SK-N-SH treated with all-trans-retinoic acid at 6 μM for 48 hours (cell line): ENCODE measurements at regions not wholly inside any gene's neighbourhood (a gene's known extent, or its start where the extent isn't known, plus 50 kb on each side); places are given as distances from the start of the nearest gene placed in this dataset.

Experiments
- ATAC-seq: fragments of 200-7000 bp; cut with Tn5 transposase; 3 replicates; pipeline ENCODE4 v1.9.1; 2020; ENCODE audit warnings: mild to moderate bottlenecking, moderate library complexity
- ARNTL ChIP-seq: fragments of 450-650 bp; formaldehyde crosslinking; IDR thresholded peaks from 2 replicates; pipeline ENCODE4 v1.5.0; 2020; ENCODE audit warnings: low read depth, mild to moderate bottlenecking, moderate library complexity, borderline replicate concordance
- BACH2 ChIP-seq: fragments of 250-450 bp; sonication (Bioruptor Pico); IDR thresholded peaks from 2 replicates; pipeline ENCODE4 v1.9.0; 2021; ENCODE audit warnings: mild to moderate bottlenecking, borderline replicate concordance
- CREB5 ChIP-seq: fragments of 250-450 bp; sonication (Bioruptor Pico); IDR thresholded peaks from 2 replicates; pipeline ENCODE4 v1.5.1; 2020; ENCODE audit warnings: low read depth, mild to moderate bottlenecking, moderate library complexity
- CSDC2 ChIP-seq: fragments of 250-450 bp; sonication (Bioruptor Pico); IDR thresholded peaks from 2 replicates; pipeline ENCODE4 v1.5.0; 2020; ENCODE audit warnings: mild to moderate bottlenecking, moderate library complexity
- CSRNP3 ChIP-seq: fragments of 250-450 bp; sonication (Bioruptor Pico); IDR thresholded peaks from 2 replicates; pipeline ENCODE4 v1.5.1; 2021; ENCODE audit warnings: mild to moderate bottlenecking, moderate library complexity
- ESRRG ChIP-seq: fragments of 250-450 bp; sonication (Bioruptor Pico); IDR thresholded peaks from 2 replicates; pipeline ENCODE4 v1.6.1; 2021; ENCODE audit warnings: mild to moderate bottlenecking
- GLIS3 ChIP-seq: fragments of 250-450 bp; sonication (Bioruptor Pico); IDR thresholded peaks from 2 replicates; pipeline ENCODE4 v1.5.0; 2020; ENCODE audit warnings: mild to moderate bottlenecking, moderate library complexity
- ISL1 ChIP-seq: fragments of 250-450 bp; sonication (Bioruptor Pico); IDR thresholded peaks from 2 replicates; pipeline ENCODE4 v2.1.2; 2022; ENCODE audit warnings: mild to moderate bottlenecking, moderate library complexity
- PATZ1 ChIP-seq: fragments of 250-450 bp; sonication (Bioruptor Pico); IDR thresholded peaks from 2 replicates; pipeline ENCODE4 v1.8.0; 2020; ENCODE audit warnings: mild to moderate bottlenecking, moderate library complexity, borderline replicate concordance
- POU6F1 ChIP-seq: fragments of 250-450 bp; sonication (Bioruptor Pico); IDR thresholded peaks from 2 replicates; pipeline ENCODE4 v1.8.0; 2021; ENCODE audit warnings: low read depth, mild to moderate bottlenecking, moderate library complexity, borderline replicate concordance
- PPARA ChIP-seq: fragments of 250-450 bp; sonication (Bioruptor Pico); IDR thresholded peaks from 2 replicates; pipeline ENCODE4 v1.5.0; 2020; ENCODE audit warnings: mild to moderate bottlenecking, borderline replicate concordance
- SNAI2 ChIP-seq: fragments of 250-450 bp; sonication (Bioruptor Pico); IDR thresholded peaks from 2 replicates; pipeline ENCODE4 v1.5.0; 2020; ENCODE audit warnings: mild to moderate bottlenecking, moderate library complexity
- TCF4 ChIP-seq: fragments of 250-450 bp; sonication (Bioruptor Pico); IDR thresholded peaks from 2 replicates; pipeline ENCODE4 v1.8.0; 2021; ENCODE audit warnings: mild to moderate bottlenecking, moderate library complexity, borderline replicate concordance
- TOX ChIP-seq: fragments of 250-450 bp; sonication (Bioruptor Pico); IDR thresholded peaks from 2 replicates; pipeline ENCODE4 v1.8.0; 2021; ENCODE audit warnings: mild to moderate bottlenecking, moderate library complexity, borderline replicate concordance
- TSHZ2 ChIP-seq: fragments of 250-450 bp; sonication (Bioruptor Pico); IDR thresholded peaks from 2 replicates; pipeline ENCODE4 v1.5.0; 2020; ENCODE audit warnings: mild to moderate bottlenecking, moderate library complexity
- ZFP3 ChIP-seq: fragments of 250-450 bp; sonication (Bioruptor Pico); IDR thresholded peaks from 2 replicates; pipeline ENCODE4 v1.5.0; 2020; ENCODE audit warnings: mild to moderate bottlenecking, moderate library complexity
- ZFP30 ChIP-seq: fragments of 450-650 bp; formaldehyde crosslinking; IDR thresholded peaks from 2 replicates; pipeline ENCODE4 v1.5.0; 2022; ENCODE audit warnings: mild to moderate bottlenecking, moderate library complexity
- ZNF565 ChIP-seq: fragments of 450-650 bp; formaldehyde crosslinking; conservative IDR thresholded peaks from 2 replicates; pipeline ENCODE4 v1.5.0; 2020; ENCODE audit warnings: low read depth, mild to moderate bottlenecking, moderate library complexity
- ZNF70 ChIP-seq: fragments of 450-650 bp; formaldehyde crosslinking; IDR thresholded peaks from 2 replicates; pipeline ENCODE4 v1.5.0; 2020; ENCODE audit warnings: mild to moderate bottlenecking, moderate library complexity
- ZNF8 ChIP-seq: fragments of 450-650 bp; formaldehyde crosslinking; IDR thresholded peaks from 2 replicates; pipeline ENCODE4 v1.5.0; 2020; ENCODE audit warnings: mild to moderate bottlenecking, moderate library complexity

- TF ChIP-seq CREB5 (CRISPR knock-in tag) (no peak), ARNTL (no peak), ZFP3 (CRISPR knock-in tag) (no peak), ZNF8 (CRISPR knock-in tag) (no peak), ZFP30 (CRISPR knock-in tag) (no peak), CSDC2 (CRISPR knock-in tag) (no peak)
Measured at GRCh38 chr2:41966920-41967319, 80.9 kb upstream of the PKDCC start (continued).

GRCh38 chr2:41967476-41968181 is 80.2 kb upstream of the PKDCC start:
- no peak for TF ChIP-seq TSHZ2 (CRISPR knock-in tag)
- TF ChIP-seq PATZ1 (CRISPR knock-in tag): no peak
- TF ChIP-seq ZNF70 (CRISPR knock-in tag): no peak
- TF ChIP-seq ESRRG (CRISPR knock-in tag): no peak
- no peak for TF ChIP-seq CREB5 (CRISPR knock-in tag)
- no peak for TF ChIP-seq POU6F1 (CRISPR knock-in tag)
- no peak for TF ChIP-seq ZNF565 (CRISPR knock-in tag)
- no peak for TF ChIP-seq ARNTL
- no peak for TF ChIP-seq ZNF8 (CRISPR knock-in tag)
- no peak for TF ChIP-seq CSRNP3
- no peak for TF ChIP-seq BACH2 (CRISPR knock-in tag)
- TF ChIP-seq ZFP30 (CRISPR knock-in tag): no peak
- no peak for TF ChIP-seq CSDC2 (CRISPR knock-in tag)
- no peak for TF ChIP-seq GLIS3
- no peak for TF ChIP-seq ISL1 (CRISPR knock-in tag)
- no peak for TF ChIP-seq SNAI2 (CRISPR knock-in tag)
- peak; percentile 7; the same call in 1 of the 3 replicates for ATAC-seq

- TF ChIP-seq PPARA (CRISPR knock-in tag): no peak
- TF ChIP-seq TCF4 (CRISPR knock-in tag): no peak
- no peak for TF ChIP-seq CREB5 (CRISPR knock-in tag)
- TF ChIP-seq CSRNP3: no peak
- TF ChIP-seq ISL1 (CRISPR knock-in tag): no peak
- TF ChIP-seq TOX (CRISPR knock-in tag): no peak
- no peak for ATAC-seq
Measured at GRCh38 chr2:41968182-41968578, 79.6 kb upstream of the PKDCC start.
